ENCODE measurements at regions not wholly inside any gene's neighbourhood (a gene's known extent, or its start where the extent isn't known, plus 50 kb on each side); places are given as distances from the start of the nearest gene placed in this dataset.
"Not testable (repeated sequence)": the region's sequence is repeated elsewhere in the genome, so short reads cannot be mapped to it uniquely, and the experiment has no call there.

- Mint-ChIP-seq H3K9me3 (no peaks in the 10 kb centered on the region), H3K27ac (no peak overlapping the region)
- intact Hi-C loops (cut with micrococcal nuclease) = no loop called here
Measured at GRCh38 chr22:47354668-47355387, 592.4 kb downstream of the TBC1D22A start.

GRCh38 chr22:47352920-47353700 is 590.7 kb downstream of the TBC1D22A start:
- H3K27ac Mint-ChIP-seq = no peak overlapping the region
- no peaks in the 10 kb centered on the region for H3K27me3 Mint-ChIP-seq (ENCODE audit: low read depth in 2 of 2)
- no peak overlapping the region for H3K27ac ChIP-seq (ENCODE audit: low read length)
- DNase-seq (no peak), ATAC-seq (no peak)
- no peaks in the 10 kb centered on the region for H3K4me1 ChIP-seq (ENCODE audit: control insufficient read depth, insufficient read depth, low read length)
- WGBS (ENCODE audit: insufficient coverage) = 83% methylated on average over 16 of the region's 18 CpGs
- no peak overlapping the region for H3K4me3 ChIP-seq (ENCODE audit: low read length)
- TF ChIP-seq CTCF (IDR thresholded peaks at IDR 0.05) = no peak
- no peak overlapping the region for H3K4me3 Mint-ChIP-seq
- no peaks in the 10 kb centered on the region for H3K36me3 ChIP-seq (ENCODE audit: control insufficient read depth, insufficient read depth, low read length)
- intact Hi-C loops (cut with micrococcal nuclease) = no loop called here
- no peaks in the 10 kb centered on the region for H3K9me3 ChIP-seq (ENCODE audit: control insufficient read depth, insufficient read depth, low read length)
- no peaks in the 10 kb centered on the region for H3K27me3 ChIP-seq (ENCODE audit: control insufficient read depth, insufficient read depth, low read length)
- no peaks in the 10 kb centered on the region for H3K4me1 Mint-ChIP-seq
- H3K9me3 Mint-ChIP-seq = no peaks in the 10 kb centered on the region
- H3K36me3 Mint-ChIP-seq = no peaks in the 10 kb centered on the region

More at GRCh38 chr22:47354668-47355387, 592.4 kb downstream of the TBC1D22A start:
- no peaks in the 10 kb centered on the region for H3K4me1 ChIP-seq (ENCODE audit: control insufficient read depth, insufficient read depth, low read length)
- H3K36me3 Mint-ChIP-seq = no peaks in the 10 kb centered on the region
- no peaks in the 10 kb centered on the region for H3K9me3 ChIP-seq (ENCODE audit: control insufficient read depth, insufficient read depth, low read length)
- H3K27me3 Mint-ChIP-seq (ENCODE audit: low read depth in 2 of 2) = peaks cover 0 to 7% of the 10 kb centered on the region in 2 donors
- H3K36me3 ChIP-seq (ENCODE audit: control insufficient read depth, insufficient read depth, low read length) = no peaks in the 10 kb centered on the region
- no peak for ATAC-seq
- H3K27ac ChIP-seq (ENCODE audit: low read length) = no peak overlapping the region
- 86% methylated on average over 16 of the region's 16 CpGs for WGBS (ENCODE audit: insufficient coverage)
- TF ChIP-seq CTCF (IDR thresholded peaks at IDR 0.05) = no peak
- no peak overlapping the region for H3K4me3 ChIP-seq (ENCODE audit: low read length)
- no peaks in the 10 kb centered on the region for H3K4me1 Mint-ChIP-seq
- DNase-seq = no peak
- H3K27me3 ChIP-seq (ENCODE audit: control insufficient read depth, insufficient read depth, low read length) = no peaks in the 10 kb centered on the region
- no peak overlapping the region for H3K4me3 Mint-ChIP-seq

GRCh38 chr22:47351836-47352579 is 589.6 kb downstream of the TBC1D22A start:
- Mint-ChIP-seq H3K36me3 (no peaks in the 10 kb centered on the region), H3K27me3 (ENCODE audit: low read depth in 2 of 2) (no peaks in the 10 kb centered on the region), H3K27ac (no peak overlapping the region), H3K4me3 (no peak overlapping the region), H3K4me1 (no peaks in the 10 kb centered on the region), H3K9me3 (no peaks in the 10 kb centered on the region)
- DNase-seq (no peak), ATAC-seq (no peak)
- no peaks in the 10 kb centered on the region for H3K4me1 ChIP-seq (ENCODE audit: control insufficient read depth, insufficient read depth, low read length)
- TF ChIP-seq CTCF (IDR thresholded peaks at IDR 0.05) = no peak
- H3K4me3 ChIP-seq (ENCODE audit: low read length) = no peak overlapping the region
- H3K27ac ChIP-seq (ENCODE audit: low read length) = no peak overlapping the region
- intact Hi-C loops (cut with micrococcal nuclease) = no loop called here
- no peaks in the 10 kb centered on the region for H3K9me3 ChIP-seq (ENCODE audit: control insufficient read depth, insufficient read depth, low read length)
- H3K27me3 ChIP-seq (ENCODE audit: control insufficient read depth, insufficient read depth, low read length) = no peaks in the 10 kb centered on the region
- WGBS (ENCODE audit: insufficient coverage) = 92% methylated on average over 11 of the region's 11 CpGs
- no peaks in the 10 kb centered on the region for H3K36me3 ChIP-seq (ENCODE audit: control insufficient read depth, insufficient read depth, low read length)

GRCh38 chr22:47346287-47346686 is 583.8 kb downstream of the TBC1D22A start:
- H3K4me3 Mint-ChIP-seq; H3K36me3 Mint-ChIP-seq; intact Hi-C loops (cut with micrococcal nuclease); H3K27me3 ChIP-seq (ENCODE audit: control insufficient read depth, insufficient read depth, low read length); H3K36me3 ChIP-seq (ENCODE audit: control insufficient read depth, insufficient read depth, low read length); H3K27ac ChIP-seq (ENCODE audit: low read length); H3K4me1 Mint-ChIP-seq; DNase-seq; H3K4me3 ChIP-seq (ENCODE audit: low read length); ATAC-seq; H3K27me3 Mint-ChIP-seq (ENCODE audit: low read depth in 2 of 2); H3K4me1 ChIP-seq (ENCODE audit: control insufficient read depth, insufficient read depth, low read length); H3K27ac Mint-ChIP-seq; H3K9me3 Mint-ChIP-seq; H3K9me3 ChIP-seq (ENCODE audit: control insufficient read depth, insufficient read depth, low read length): not testable (repeated sequence)
- WGBS (ENCODE audit: insufficient coverage) = no CpG with 5 or more reads among the region's 1 CpG
